Peyer's patch (tissue), 4 donors: ENCODE measurements at regions not wholly inside any gene's neighbourhood (a gene's known extent, or its start where the extent isn't known, plus 50 kb on each side); places are given as distances from the start of the nearest gene placed in this dataset.

Experiments
- DNase-seq, 3 donors: peaks; one replicate each; pipeline ENCODE4 v3.0.0-alpha.2; 2017 to 2019
- H3K27ac ChIP-seq, 4 donors: fragments of 200-600 bp; sonication (generic); one replicate each; pipeline ENCODE4 v1.5.1; 2016 to 2019
- H3K27me3 ChIP-seq, 2 donors: fragments of 200-600 bp; sonication (generic); one replicate each; pipeline ENCODE4 v1.5.1; 2019
- H3K36me3 ChIP-seq, 3 donors: fragments of 200-600 bp; sonication (generic); one replicate each; pipeline ENCODE4 v1.5.1; 2016 to 2019
- H3K4me1 ChIP-seq, 4 donors: fragments of 200-600 bp; sonication (generic); one replicate each; pipeline ENCODE4 v1.5.1; 2016 to 2019
- H3K4me3 ChIP-seq, 4 donors: fragments of 200-600 bp; sonication (generic); 1 replicate in 3 of 4; 2 replicates in 1 of 4; pipeline ENCODE4 v1.5.1; 2016 to 2019; ENCODE audit warnings: mild to moderate bottlenecking in 1 of 4
- H3K9me3 ChIP-seq, 4 donors: fragments of 200-600 bp; sonication (generic); one replicate each; pipeline ENCODE4 v1.5.1; 2016 to 2019; ENCODE audit warnings: mild to moderate bottlenecking in 1 of 4
- CTCF ChIP-seq, 6 experiments: fragments of 450-650 bp in 4 of 6; fragments of 200-600 bp in 2 of 6; sonication (generic) in 1 of 6; IDR thresholded peaks; one replicate each; pipeline ENCODE4 v1.5.1; 2017 to 2019; ENCODE audit warnings: antibody characterized with exemption in 6 of 6, mild to moderate bottlenecking in 3 of 6, moderate library complexity in 1 of 6
- POLR2A ChIP-seq, 2 donors: fragments of 450-650 bp; IDR thresholded peaks; one replicate each; pipeline ENCODE4 v1.5.1; 2017; ENCODE audit warnings: antibody characterized with exemption in 2 of 2, mild to moderate bottlenecking in 2 of 2, moderate library complexity in 2 of 2

GRCh38 chr22:48695251-48695650 lies 1132.4 kb downstream of the BRD1 start:
- Histone ChIP-seq H3K9me3 (no peaks in the 10 kb centered on the region), H3K4me1 (no peaks in the 10 kb centered on the region), H3K27me3 (no peaks in the 10 kb centered on the region), H3K36me3 (no peaks in the 10 kb centered on the region), H3K27ac (no peak overlapping the region), H3K4me3 (no peak overlapping the region)
- no peak for DNase-seq
- TF ChIP-seq CTCF (IDR thresholded peaks at IDR 0.05) (no peak), POLR2A (IDR thresholded peaks at IDR 0.05) (no peak)

GRCh38 chr22:48694296-48694883 lies 1133.3 kb downstream of the BRD1 start:
- H3K4me3 ChIP-seq = no peak overlapping the region
- no peak overlapping the region for H3K27ac ChIP-seq
- DNase-seq = no peak
- no peaks in the 10 kb centered on the region for H3K9me3 ChIP-seq
- H3K4me1 ChIP-seq = no peaks in the 10 kb centered on the region
- no peak for TF ChIP-seq POLR2A (IDR thresholded peaks at IDR 0.05)
- TF ChIP-seq CTCF (IDR thresholded peaks at IDR 0.05) = no peak
- no peaks in the 10 kb centered on the region for H3K36me3 ChIP-seq
- H3K27me3 ChIP-seq = no peaks in the 10 kb centered on the region

- no peaks in the 10 kb centered on the region for H3K9me3 ChIP-seq
- H3K4me3 ChIP-seq = no peak overlapping the region
- no peaks in the 10 kb centered on the region for H3K27me3 ChIP-seq
- no peak for TF ChIP-seq CTCF (IDR thresholded peaks at IDR 0.05)
- TF ChIP-seq POLR2A (IDR thresholded peaks at IDR 0.05) = no peak
- H3K27ac ChIP-seq = no peak overlapping the region
- no peaks in the 10 kb centered on the region for H3K4me1 ChIP-seq
- no peaks in the 10 kb centered on the region for H3K36me3 ChIP-seq
- no peak for DNase-seq
Observed at GRCh38 chr22:48693377-48694135, 1134.1 kb downstream of the BRD1 start.

GRCh38 chr22:48692734-48693376 lies 1134.8 kb downstream of the BRD1 start:
- no peak overlapping the region for H3K27ac ChIP-seq
- DNase-seq = no peak
- H3K27me3 ChIP-seq = no peaks in the 10 kb centered on the region
- H3K4me3 ChIP-seq = no peak overlapping the region
- no peaks in the 10 kb centered on the region for H3K36me3 ChIP-seq
- H3K4me1 ChIP-seq = no peaks in the 10 kb centered on the region
- no peak for TF ChIP-seq CTCF (IDR thresholded peaks at IDR 0.05)
- TF ChIP-seq POLR2A (IDR thresholded peaks at IDR 0.05) = no peak
- H3K9me3 ChIP-seq = no peaks in the 10 kb centered on the region

GRCh38 chr22:48691431-48691851 lies 1136.2 kb downstream of the BRD1 start:
- Histone ChIP-seq H3K9me3 (no peaks in the 10 kb centered on the region), H3K27ac (no peak overlapping the region), H3K36me3 (no peaks in the 10 kb centered on the region), H3K27me3 (no peaks in the 10 kb centered on the region), H3K4me1 (no peaks in the 10 kb centered on the region), H3K4me3 (no peak overlapping the region)
- DNase-seq = no peak
- TF ChIP-seq CTCF (IDR thresholded peaks at IDR 0.05) = no peak
- no peak for TF ChIP-seq POLR2A (IDR thresholded peaks at IDR 0.05)
